H1 (cell line): ENCODE measurements at regions not wholly inside any gene's neighbourhood (a gene's known extent, or its start where the extent isn't known, plus 50 kb on each side); places are given as distances from the start of the nearest gene placed in this dataset.

ENCODE experiments used
- CTCF ChIA-PET: fragments of 300-600 bp; sonication (Branson Sonifier 250); formaldehyde crosslinking; loops from one replicate; lab custom pipeline; 2021; ENCODE audit not compliant: partially characterized antibody; lab: Charles Lee
- POLR2A ChIA-PET: fragments of 300-600 bp; sonication (Branson Sonifier 250); formaldehyde crosslinking; loops from one replicate; lab custom pipeline; 2021; ENCODE audit warnings: inconsistent platforms; ENCODE audit not compliant: partially characterized antibody; lab: Charles Lee
- DNase-seq, 2 experiments: peaks; one replicate each; pipeline versions ENCODE4 v3.0.0 to v3.0.0-alpha.2; 2010 to 2022; ENCODE audit warnings: low spot score in 2 of 2, low read depth in 1 of 2, mixed read lengths in 1 of 2
- FAIRE-seq: peaks from 2 replicates; lab custom pipeline; 2011; peaks lifted over from hg19 to GRCh38; lab: Jason Lieb, UNC
- H2AFZ ChIP-seq: 2 replicates; pipeline ENCODE4 v1.8.1; 2012; ENCODE audit warnings: low read length, inconsistent platforms
- H2AK5ac ChIP-seq: 2 replicates; pipeline ENCODE4 v1.6.1; 2013; ENCODE audit warnings: low read depth, low read length
- H2BK120ac ChIP-seq: replicated peaks from 2 replicates; pipeline ENCODE3; 2013; ENCODE audit warnings: low read depth, low read length, inconsistent platforms
- H2BK12ac ChIP-seq: 2 replicates; pipeline ENCODE4 v1.6.1; 2013; ENCODE audit warnings: low read depth, low read length
- H2BK15ac ChIP-seq: 2 replicates; pipeline ENCODE4 v1.6.1; 2013; ENCODE audit warnings: low read length
- H2BK20ac ChIP-seq: 2 replicates; pipeline ENCODE4 v1.6.1; 2013; ENCODE audit warnings: low read length
- H2BK5ac ChIP-seq: 2 replicates; pipeline ENCODE4 v1.6.1; 2013; ENCODE audit warnings: low read depth, low read length
- H3K14ac ChIP-seq: 2 replicates; pipeline ENCODE4 v1.6.1; 2013; ENCODE audit warnings: inconsistent platforms; ENCODE audit not compliant: insufficient read length
- H3K18ac ChIP-seq: 2 replicates; pipeline ENCODE4 v1.6.1; 2013; ENCODE audit warnings: low read length; ENCODE audit errors: extremely low read depth
- H3K23ac ChIP-seq: 2 replicates; pipeline ENCODE4 v1.6.1; 2013; ENCODE audit warnings: inconsistent platforms; ENCODE audit not compliant: insufficient read length
- H3K23me2 ChIP-seq: 2 replicates; pipeline ENCODE4 v1.6.1; 2013; ENCODE audit warnings: low read depth, low read length
- H3K27ac ChIP-seq: 2 replicates; pipeline ENCODE4 v1.6.1; 2011; ENCODE audit warnings: low read depth, low read length, inconsistent platforms
- H3K27me3 ChIP-seq, 4 experiments: replicated peaks in 1 of 4; 1 replicate in 1 of 4; 2 replicates in 3 of 4; pipeline versions ENCODE4 v1.6.1 to v1.8.1; 2011 to 2013; ENCODE audit warnings: low read length in 3 of 4, mild to moderate bottlenecking in 3 of 4, inconsistent platforms in 2 of 4, mixed read lengths in 2 of 4, moderate library complexity in 1 of 4; ENCODE audit not compliant: control insufficient read depth in 3 of 4, insufficient read depth in 3 of 4; ENCODE audit errors: extremely low read depth in 1 of 4
- H3K36me3 ChIP-seq, 4 experiments: 2 replicates each; pipeline versions ENCODE4 v1.6.1 to v1.8.1; 2011 to 2013; ENCODE audit warnings: mild to moderate bottlenecking in 4 of 4, low read length in 3 of 4, moderate library complexity in 2 of 4, control low read depth in 1 of 4, inconsistent platforms in 1 of 4; ENCODE audit not compliant: insufficient read depth in 4 of 4, control insufficient read depth in 2 of 4
- H3K4ac ChIP-seq: replicated peaks from 2 replicates; pipeline ENCODE3; 2013; ENCODE audit warnings: low read length, low read depth, mixed read lengths, inconsistent platforms; ENCODE audit not compliant: insufficient read length
- H3K4me1 ChIP-seq, 4 experiments: replicated peaks in 1 of 4; 1 replicate in 1 of 4; 2 replicates in 3 of 4; pipeline versions ENCODE4 v1.6.1 to v1.8.1; 2011 to 2013; ENCODE audit warnings: low read length in 3 of 4, inconsistent platforms in 2 of 4, mixed read lengths in 1 of 4; ENCODE audit not compliant: insufficient read depth in 4 of 4, control insufficient read depth in 3 of 4
- H3K4me2 ChIP-seq, 2 experiments: 2 replicates each; pipeline versions ENCODE4 v1.6.1 to v1.8.1; 2011 to 2013; ENCODE audit warnings: low read depth in 2 of 2, low read length in 2 of 2, control low read depth in 1 of 2, inconsistent platforms in 1 of 2, mild to moderate bottlenecking in 1 of 2; ENCODE audit not compliant: insufficient read depth in 1 of 2
- H3K4me3 ChIP-seq, 4 experiments: fragments of 200-600, 300-600 bp in 1 of 4; sonication (generic), shearing (Covaris generic), sonication (Bioruptor Twin) in 1 of 4; 2 replicates each; pipeline versions ENCODE4 v1.5.1 to v1.8.1; 2011 to 2016; ENCODE audit warnings: low read length in 4 of 4, low read depth in 3 of 4, control low read depth in 2 of 4, inconsistent platforms in 2 of 4, mild to moderate bottlenecking in 2 of 4, mixed read lengths in 1 of 4, moderate library complexity in 1 of 4; ENCODE audit not compliant: insufficient read depth in 2 of 4; ENCODE audit errors: extremely low read depth in 1 of 4
- H3K56ac ChIP-seq: replicated peaks from 2 replicates; pipeline ENCODE3; 2013; ENCODE audit warnings: low read depth, mild to moderate bottlenecking, mixed read lengths, low read length, inconsistent platforms; ENCODE audit not compliant: insufficient read length
- H3K79me1 ChIP-seq: 2 replicates; pipeline ENCODE4 v1.6.1; 2013; ENCODE audit warnings: low read depth, low read length, control low read depth
- H3K79me2 ChIP-seq, 2 experiments: 2 replicates each; pipeline versions ENCODE4 v1.6.1 to v1.8.1; 2012 to 2013; ENCODE audit warnings: low read length in 2 of 2, mild to moderate bottlenecking in 2 of 2, inconsistent platforms in 1 of 2; ENCODE audit not compliant: insufficient read depth in 2 of 2, control insufficient read depth in 1 of 2
- H3K9ac ChIP-seq, 4 experiments: replicated peaks in 1 of 4; 1 replicate in 1 of 4; 2 replicates in 3 of 4; pipeline versions ENCODE4 v1.6.1 to v1.8.1; 2011 to 2013; ENCODE audit warnings: low read depth in 3 of 4, low read length in 3 of 4, control low read depth in 2 of 4, mild to moderate bottlenecking in 2 of 4, moderate library complexity in 2 of 4, inconsistent platforms in 1 of 4; ENCODE audit errors: extremely low read depth in 1 of 4
- H3K9me3 ChIP-seq, 2 experiments: 2 replicates each; pipeline versions ENCODE4 v1.6.1 to v1.8.1; 2012 to 2013; ENCODE audit warnings: mild to moderate bottlenecking in 2 of 2, moderate library complexity in 2 of 2, control low read depth in 1 of 2, inconsistent platforms in 1 of 2, low read depth in 1 of 2, low read length in 1 of 2, mixed read lengths in 1 of 2; ENCODE audit not compliant: insufficient read depth in 2 of 2
- H4K20me1 ChIP-seq, 2 experiments: replicated peaks in 1 of 2; 2 replicates each; pipeline versions ENCODE3 to v1.8.1; 2011 to 2013; ENCODE audit warnings: inconsistent platforms in 2 of 2, low read length in 2 of 2, mild to moderate bottlenecking in 1 of 2; ENCODE audit not compliant: insufficient read depth in 2 of 2, control insufficient read depth in 1 of 2
- H4K5ac ChIP-seq: 2 replicates; pipeline ENCODE4 v1.6.1; 2013; ENCODE audit warnings: low read length, low read depth, mixed read lengths, inconsistent platforms; ENCODE audit not compliant: insufficient read length
- H4K8ac ChIP-seq: 2 replicates; pipeline ENCODE4 v1.8.0; 2013; ENCODE audit warnings: mild to moderate bottlenecking, moderate library complexity, low read length, inconsistent platforms; ENCODE audit not compliant: insufficient read depth; ENCODE audit errors: extremely low read depth
- H4K91ac ChIP-seq: replicated peaks from 2 replicates; pipeline ENCODE3; 2013; ENCODE audit warnings: low read length, mixed read lengths, inconsistent platforms; ENCODE audit not compliant: insufficient read length
- CREB1 ChIP-seq: IDR thresholded peaks from 2 replicates; pipeline ENCODE4 v1.6.1; 2012; ENCODE audit warnings: inconsistent platforms
- CTCF ChIP-seq, 3 experiments: IDR thresholded peaks; 1 replicate in 2 of 3; 2 replicates in 1 of 3; pipeline versions ENCODE4 v1.5.1 to v1.6.1; 2011; ENCODE audit warnings: low read length in 3 of 3, mild to moderate bottlenecking in 3 of 3, inconsistent platforms in 2 of 3, low read depth in 1 of 3, moderate library complexity in 1 of 3; ENCODE audit not compliant: insufficient read depth in 1 of 3; ENCODE audit errors: control extremely low read depth in 1 of 3
- POU5F1 ChIP-seq: IDR thresholded peaks from 2 replicates; pipeline ENCODE4 v1.6.1; 2011; ENCODE audit warnings: low read depth, mild to moderate bottlenecking, low read length, moderate library complexity
- SAP30 ChIP-seq: fragments of 300-600 bp; sonication (generic); IDR thresholded peaks from 2 replicates; pipeline ENCODE4 v1.7.1; 2012; ENCODE audit warnings: low read length, moderate library complexity, mild to moderate bottlenecking, inconsistent platforms; ENCODE audit not compliant: insufficient read depth, insufficient replicate concordance
- SIN3A ChIP-seq, 2 experiments: IDR thresholded peaks in 1 of 2; conservative IDR thresholded peaks in 1 of 2; 2 replicates each; pipeline ENCODE4 v1.6.1; 2011 to 2012; ENCODE audit warnings: low read length in 2 of 2, improper control_type of control experiment in 1 of 2, low read depth in 1 of 2, mild to moderate bottlenecking in 1 of 2
- SP1 ChIP-seq: IDR thresholded peaks from 2 replicates; pipeline ENCODE4 v1.6.1; 2011; ENCODE audit warnings: low read depth, low read length
- WGBS, 2 experiments: shearing (Covaris generic) in 1 of 2; methylation state at CpG; one replicate each; pipeline versions ENCODE4 v1.1.6 to v1.1.7; 2013 to 2015; ENCODE audit warnings: low lambda C conversion rate in 2 of 2, mixed read lengths in 2 of 2, inconsistent platforms in 1 of 2, low coverage in 1 of 2, missing lambda C conversion rate in 1 of 2; ENCODE audit not compliant: insufficient replicate concordance in 2 of 2, insufficient coverage in 1 of 2, insufficient read length in 1 of 2; ENCODE audit errors: extremely low coverage in 1 of 2, missing lambda C conversion rate in 1 of 2; 5-methylcytosine and 5-hydroxymethylcytosine counted together
- TF ChIP-seq, protein P1 (sequence below): IDR thresholded peaks from 2 replicates; pipeline ENCODE4 v1.6.1; 2012; ENCODE audit warnings: inconsistent platforms

DNA sequence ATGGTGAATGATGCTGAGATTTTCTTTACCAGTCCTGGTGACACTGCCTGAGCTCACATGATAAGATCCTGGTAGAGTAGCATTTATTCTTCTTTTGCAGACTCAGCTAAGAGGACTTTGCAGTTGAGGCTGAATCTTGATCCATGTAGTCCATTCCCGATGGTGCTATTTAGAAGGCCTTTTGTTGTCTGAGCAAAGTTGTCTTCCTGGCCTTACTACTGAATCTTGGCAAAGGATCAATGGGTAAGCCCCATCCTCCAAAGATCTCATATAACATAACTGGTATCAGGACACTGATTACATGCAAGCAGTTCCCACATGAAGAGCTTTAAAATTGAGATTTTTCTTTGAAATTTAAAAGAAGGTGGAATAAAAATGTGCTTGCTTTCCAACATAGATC is 291.6 kb downstream of the SOX4 start:
- Histone ChIP-seq H2BK5ac (no peak overlapping the region), H3K9me3 (no peaks in the 10 kb centered on the region), H2BK20ac (no peak overlapping the region), H4K8ac (no peak overlapping the region), H3K56ac (no peak overlapping the region), H2BK12ac (no peak overlapping the region), H3K27ac (no peak overlapping the region), H3K9ac (no peak overlapping the region; a peak in 1 of 7 replicates), H3K4me1 (peaks cover 2 to 8% (median 5%) of the 10 kb centered on the region in 4 experiments; a peak in 5 of 7 replicates), H2AFZ (no peak overlapping the region), H3K18ac (no peak overlapping the region), H2BK15ac (no peak overlapping the region), H3K79me2 (peaks cover 0 to 69% of the 10 kb centered on the region in 2 experiments; a peak in 2 of 4 replicates), H3K79me1 (peaks cover 5% of the 10 kb centered on the region; the same call in 1 of the 2 replicates), H4K20me1 (peaks cover 0 to 3% of the 10 kb centered on the region in 2 experiments), H3K4ac (no peak overlapping the region), H4K91ac (no peak overlapping the region), H3K4me2 (no peak overlapping the region), H3K4me3 (no peak overlapping the region), H3K36me3 (peaks cover 0 to 3% (median 0%) of the 10 kb centered on the region in 4 experiments; a peak in 2 of 8 replicates), H4K5ac (no peak overlapping the region), H3K27me3 (no peaks in the 10 kb centered on the region), H3K23me2 (no peaks in the 10 kb centered on the region), H2AK5ac (no peak overlapping the region), H3K14ac (no peak overlapping the region), H2BK120ac (no peak overlapping the region), H3K23ac (no peak overlapping the region)
- 100% methylated on average over 1 of the region's 1 CpG; no CpG with 5 or more reads in 1 of the 2 experiments for WGBS, 2 experiments
- TF ChIP-seq CTCF (IDR thresholded peaks at IDR 0.05; ENCODE audit: control extremely low read depth in 1 of 3, insufficient read depth in 1 of 3, low read depth in 1 of 3, low read length in 3 of 3) (no peak), SP1 (no peak), SAP30 (no peak), SIN3A (conservative IDR thresholded peaks at IDR 0.05 in 1 of 2, IDR thresholded peaks at IDR 0.05 in 1 of 2; ENCODE audit: low read depth in 1 of 2, low read length in 2 of 2) (no peak), CREB1 (no peak), POU5F1 (no peak)
- TF ChIP-seq, protein P1, sequence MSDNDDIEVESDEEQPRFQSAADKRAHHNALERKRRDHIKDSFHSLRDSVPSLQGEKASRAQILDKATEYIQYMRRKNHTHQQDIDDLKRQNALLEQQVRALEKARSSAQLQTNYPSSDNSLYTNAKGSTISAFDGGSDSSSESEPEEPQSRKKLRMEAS: no peak
- POLR2A ChIA-PET: interaction anchor here (0.9 to 1.8 kb wide), 4 partner anchors 9 to 291 kb away, joined by 3 to 5 read pairs (median 4); partner anchors contain the start of gene SOX4
- CTCF ChIA-PET: interaction anchor here (1.1 to 2.3 kb wide), 3 partner anchors 10 to 290 kb away, joined by 3 to 7 read pairs (median 3); no protein-coding TSS in a partner anchor
- FAIRE-seq: no peak
- DNase-seq: no peak
